Effector memory CD8-positive, alpha-beta T cell (primary cell): ENCODE measurements at regions not wholly inside any gene's neighbourhood (a gene's known extent, or its start where the extent isn't known, plus 50 kb on each side); places are given as distances from the start of the nearest gene placed in this dataset.

Source experiments
- ATAC-seq: fragments of 150-1000 bp; cut with Tn5 transposase; replicated peaks from 2 replicates; pipeline ENCODE4 v1.10.0; 2021; ENCODE audit warnings: mild to moderate bottlenecking, moderate library complexity
- DNase-seq, 3 experiments: peaks; one replicate each; pipeline ENCODE4 v3.0.0; 2021
- H3K27ac Mint-ChIP-seq, 2 donors: one replicate each; pipeline ENCODE4 v1.8.0; 2022; ENCODE audit warnings: mild to moderate bottlenecking in 2 of 2, mixed read lengths in 2 of 2, moderate library complexity in 2 of 2
- H3K27me3 Mint-ChIP-seq, 2 donors: one replicate each; pipeline ENCODE4 v1.8.0; 2022; ENCODE audit warnings: mixed read lengths in 2 of 2
- H3K36me3 Mint-ChIP-seq: one replicate; pipeline ENCODE4 v1.8.0; 2022; ENCODE audit warnings: mild to moderate bottlenecking, moderate library complexity, mixed read lengths; ENCODE audit not compliant: insufficient read depth
- H3K4me1 Mint-ChIP-seq, 2 donors: one replicate each; pipeline ENCODE4 v1.8.0; 2022; ENCODE audit warnings: low read depth in 2 of 2, mixed read lengths in 2 of 2
- H3K4me3 Mint-ChIP-seq, 2 donors: one replicate each; pipeline ENCODE4 v1.8.0; 2022; ENCODE audit warnings: mild to moderate bottlenecking in 2 of 2, mixed read lengths in 2 of 2, moderate library complexity in 2 of 2
- H3K9me3 Mint-ChIP-seq, 2 donors: one replicate each; pipeline ENCODE4 v1.8.0; 2022; ENCODE audit warnings: mixed read lengths in 2 of 2

DNA sequence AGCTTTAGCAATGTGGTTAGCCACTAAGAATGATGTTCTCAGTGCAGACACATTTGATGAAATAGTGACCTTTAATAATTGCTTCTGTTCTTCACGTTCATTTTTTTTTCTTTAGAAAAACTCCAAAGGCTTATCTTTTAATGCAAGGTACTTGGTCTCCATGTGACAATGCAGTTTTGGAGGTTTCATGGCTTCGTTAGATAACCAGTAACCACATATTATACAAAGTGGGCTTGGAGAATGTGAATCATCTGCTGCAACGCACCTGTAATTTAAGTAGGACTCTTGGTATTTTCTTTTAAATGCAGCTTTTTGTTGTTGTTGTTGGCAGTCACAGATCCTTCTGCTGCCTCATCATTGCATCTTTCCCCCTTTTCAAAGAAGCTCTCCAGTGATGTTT, 1606.3 kb downstream of the SUCLG1 start:
- H3K9me3 Mint-ChIP-seq, result peaks cover 7 to 10% of the 10 kb centered on the region in 2 donors
- H3K27ac Mint-ChIP-seq, result no peak overlapping the region

DNA sequence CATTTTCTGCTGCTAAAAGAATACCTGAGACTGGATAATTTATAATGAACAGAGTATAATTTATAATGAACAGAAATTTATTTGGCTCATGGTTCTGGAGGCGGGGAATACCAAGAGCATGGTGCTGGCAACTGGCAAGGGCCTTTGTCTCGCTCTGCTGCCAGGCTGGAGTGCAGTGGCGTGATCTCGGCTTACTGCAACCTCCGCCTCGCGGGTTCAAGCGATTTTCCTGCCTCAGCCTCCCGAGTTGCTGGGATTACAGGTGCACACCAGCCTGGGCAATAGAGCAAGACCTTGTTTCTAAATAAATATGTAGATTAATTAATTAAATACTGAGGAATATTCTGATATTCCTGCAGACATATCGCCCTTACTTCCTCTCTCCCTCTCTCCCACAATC, 1610.8 kb downstream of the SUCLG1 start:
- Mint-ChIP-seq H3K4me3 (no peak overlapping the region), H3K9me3 (peaks cover 8 to 10% of the 10 kb centered on the region in 2 donors), H3K27ac (no peak overlapping the region), H3K4me1 (no peaks in the 10 kb centered on the region), H3K36me3 (no peaks in the 10 kb centered on the region), H3K27me3 (no peaks in the 10 kb centered on the region)
- DNase-seq, result no peak
- ATAC-seq, result no peak

More for the DNA sequence above, 1606.3 kb downstream of the SUCLG1 start:
- Mint-ChIP-seq H3K4me1 (no peaks in the 10 kb centered on the region), H3K4me3 (no peak overlapping the region), H3K27me3 (no peaks in the 10 kb centered on the region), H3K36me3 (no peaks in the 10 kb centered on the region)
- ATAC-seq, result no peak
- no peak for DNase-seq

DNA sequence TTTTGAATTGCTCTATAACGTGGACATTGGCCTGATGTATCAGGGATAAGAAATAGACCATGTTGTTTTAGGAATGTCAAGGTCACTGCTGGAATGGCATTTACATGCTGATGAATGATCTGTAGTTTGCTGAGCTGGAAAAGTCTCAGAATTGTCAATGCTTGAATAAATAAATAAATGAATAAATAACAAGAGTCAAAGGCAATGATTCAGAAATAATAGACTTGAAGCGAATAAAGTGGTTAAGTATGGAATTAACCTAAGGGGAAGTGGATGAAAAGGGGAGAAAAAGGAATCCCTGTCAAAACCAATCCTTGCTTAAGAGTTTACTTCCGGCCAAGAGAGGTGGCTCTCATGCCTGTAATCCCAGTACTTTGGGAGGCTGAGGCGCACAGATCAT, 1620.0 kb downstream of the SUCLG1 start:
- Mint-ChIP-seq H3K27me3 (no peaks in the 10 kb centered on the region), H3K27ac (no peak overlapping the region), H3K36me3 (no peaks in the 10 kb centered on the region), H3K4me1 (no peaks in the 10 kb centered on the region), H3K4me3 (no peak overlapping the region), H3K9me3 (peaks cover 0 to 6% of the 10 kb centered on the region in 2 donors)
- DNase-seq (no peak), ATAC-seq (no peak)

DNA sequence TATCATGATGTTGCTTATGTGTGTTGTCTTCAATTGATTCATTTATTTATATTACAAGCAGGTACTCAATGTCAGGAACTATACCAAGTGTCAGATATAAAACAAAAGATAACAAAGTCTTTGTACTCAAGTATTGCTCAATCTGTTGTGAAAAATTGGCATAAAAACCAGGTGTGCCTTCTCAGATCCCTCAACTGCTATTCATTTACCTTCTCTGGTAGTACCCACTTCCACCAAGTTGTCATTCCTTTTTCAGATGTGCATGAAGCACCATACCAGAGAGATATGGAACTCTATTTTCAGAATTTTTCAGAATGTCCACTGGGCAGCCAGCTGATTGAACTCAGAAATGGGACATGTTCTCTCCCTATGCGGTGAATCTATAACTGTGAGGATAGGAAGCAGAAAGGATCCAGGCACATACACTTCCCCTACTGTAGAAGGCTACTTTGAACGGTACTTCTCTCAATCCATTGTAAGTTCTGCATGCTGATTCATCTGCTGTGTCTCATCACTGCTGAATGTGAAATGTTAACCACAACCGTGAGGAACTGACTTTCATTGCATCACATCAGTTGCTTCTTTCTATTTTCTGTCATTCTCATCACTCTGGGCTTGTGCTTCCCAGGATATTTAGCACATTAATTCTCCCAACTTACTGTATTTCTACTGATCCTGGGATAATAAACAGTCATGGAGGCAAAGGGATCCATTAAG, 1621.3 kb downstream of the SUCLG1 start:
- no peaks in the 10 kb centered on the region for H3K27me3 Mint-ChIP-seq

DNA sequence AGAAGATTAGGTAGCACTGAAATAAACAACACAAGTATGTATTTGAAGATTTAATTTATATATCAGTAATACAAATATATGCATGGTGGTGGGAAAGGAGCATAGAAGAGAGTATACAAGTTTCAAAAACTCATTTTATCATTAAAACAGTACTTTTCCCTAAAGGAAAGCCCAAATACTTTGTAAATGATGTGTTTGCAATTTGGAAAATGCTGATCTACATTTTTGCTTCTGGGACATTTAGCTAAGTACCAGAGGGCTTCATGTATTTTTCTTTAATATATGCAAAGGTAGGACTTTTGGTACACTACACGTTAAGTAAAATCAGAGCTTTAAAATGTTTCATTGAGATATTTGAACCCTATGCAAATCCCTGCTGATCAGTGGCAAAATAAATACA, 1624.2 kb downstream of the SUCLG1 start:
- DNase-seq (no peak), ATAC-seq (no peak)
- no peak overlapping the region for H3K4me3 Mint-ChIP-seq
- no peaks in the 10 kb centered on the region for H3K27me3 Mint-ChIP-seq
- no peaks in the 10 kb centered on the region for H3K4me1 Mint-ChIP-seq
- peaks cover 0 to 4% of the 10 kb centered on the region in 2 donors for H3K9me3 Mint-ChIP-seq
- H3K27ac Mint-ChIP-seq, result no peak overlapping the region
- H3K36me3 Mint-ChIP-seq, result no peaks in the 10 kb centered on the region

More for the DNA sequence above, 1621.3 kb downstream of the SUCLG1 start:
- Mint-ChIP-seq H3K4me1 (no peaks in the 10 kb centered on the region), H3K4me3 (no peak overlapping the region), H3K36me3 (no peaks in the 10 kb centered on the region), H3K27ac (no peak overlapping the region), H3K9me3 (peaks cover 0 to 6% of the 10 kb centered on the region in 2 donors)
- ATAC-seq (no peak), DNase-seq (no peak)

DNA sequence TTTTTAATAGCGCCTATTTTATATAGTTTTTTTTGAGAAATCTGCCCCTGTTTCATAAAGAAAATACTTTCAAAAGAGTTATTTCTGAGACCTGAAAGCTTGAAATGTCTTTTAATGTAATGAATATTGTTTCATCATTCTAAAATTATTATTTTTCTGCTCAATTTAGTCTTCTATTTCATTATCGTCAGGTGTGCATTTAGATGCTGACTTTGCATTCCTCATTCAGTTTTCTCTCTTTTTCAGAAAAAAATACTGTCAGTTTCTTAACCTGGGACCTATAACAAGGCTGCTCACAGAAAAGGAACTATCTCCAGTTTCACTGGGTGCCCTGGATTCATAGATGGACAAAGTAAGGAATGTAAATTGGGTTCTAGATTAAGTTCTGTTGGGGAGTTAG, 1631.7 kb downstream of the SUCLG1 start:
- Mint-ChIP-seq H3K27me3 (no peaks in the 10 kb centered on the region), H3K9me3 (peaks cover 0 to 2% of the 10 kb centered on the region in 2 donors), H3K27ac (no peak overlapping the region), H3K4me3 (no peak overlapping the region), H3K36me3 (no peaks in the 10 kb centered on the region), H3K4me1 (no peaks in the 10 kb centered on the region)
- ATAC-seq (no peak), DNase-seq (no peak)

DNA sequence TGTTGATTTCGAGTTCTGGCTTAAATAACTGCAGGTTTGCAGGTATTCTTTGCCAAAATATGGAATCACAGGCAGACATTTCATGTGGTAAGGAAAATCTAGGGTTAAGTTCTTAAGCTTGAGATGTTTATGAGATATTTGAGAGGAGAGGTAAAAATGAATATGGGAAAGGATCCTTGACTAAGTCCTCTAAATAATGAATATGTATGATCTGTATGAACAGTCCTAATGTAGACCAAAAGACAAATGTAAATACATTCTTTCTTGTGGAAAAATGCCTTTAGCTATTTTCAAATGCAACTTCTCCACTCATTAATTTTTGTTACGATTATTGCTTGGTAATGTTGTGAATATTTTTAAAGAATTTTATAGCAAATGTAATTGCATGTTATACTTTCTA, 1632.6 kb downstream of the SUCLG1 start:
- no peak overlapping the region for H3K27ac Mint-ChIP-seq
- ATAC-seq (no peak), DNase-seq (no peak)
- H3K36me3 Mint-ChIP-seq, result no peaks in the 10 kb centered on the region
- H3K4me3 Mint-ChIP-seq, result no peak overlapping the region
- H3K9me3 Mint-ChIP-seq, result peaks cover 0 to 4% of the 10 kb centered on the region in 2 donors
- H3K4me1 Mint-ChIP-seq, result no peaks in the 10 kb centered on the region
- no peaks in the 10 kb centered on the region for H3K27me3 Mint-ChIP-seq

DNA sequence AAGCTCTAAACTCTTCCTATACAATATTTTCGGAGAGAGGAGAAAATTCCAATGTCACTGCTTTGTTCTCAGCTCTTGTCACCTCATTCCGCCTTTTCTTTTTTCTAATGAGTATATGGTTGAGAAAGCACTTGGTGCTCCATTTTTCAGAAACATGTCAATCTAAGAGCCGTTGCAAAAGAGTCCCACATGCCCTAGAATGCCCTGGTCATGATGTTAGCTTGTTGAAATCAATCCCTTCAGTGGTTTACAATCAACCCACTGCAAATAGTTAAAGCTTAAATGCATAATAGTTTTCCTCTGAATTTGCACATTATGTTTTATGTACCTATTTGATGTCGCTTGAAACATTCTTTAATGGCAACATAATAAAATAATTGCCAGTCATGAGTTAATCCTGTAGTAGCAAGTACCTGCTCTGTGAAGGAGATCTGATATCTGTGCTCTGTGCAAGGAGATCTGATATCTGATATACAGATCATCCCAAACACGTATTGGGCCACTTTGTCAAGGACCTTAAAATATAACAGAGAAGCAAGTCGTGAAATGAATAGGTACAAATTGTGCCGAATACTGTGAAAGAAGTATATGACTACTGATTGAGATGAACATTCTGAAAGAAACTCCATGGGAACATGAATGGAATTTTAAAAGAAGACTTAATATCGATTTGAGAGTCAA, 1633.5 kb downstream of the SUCLG1 start:
- no peak for ATAC-seq

DNA sequence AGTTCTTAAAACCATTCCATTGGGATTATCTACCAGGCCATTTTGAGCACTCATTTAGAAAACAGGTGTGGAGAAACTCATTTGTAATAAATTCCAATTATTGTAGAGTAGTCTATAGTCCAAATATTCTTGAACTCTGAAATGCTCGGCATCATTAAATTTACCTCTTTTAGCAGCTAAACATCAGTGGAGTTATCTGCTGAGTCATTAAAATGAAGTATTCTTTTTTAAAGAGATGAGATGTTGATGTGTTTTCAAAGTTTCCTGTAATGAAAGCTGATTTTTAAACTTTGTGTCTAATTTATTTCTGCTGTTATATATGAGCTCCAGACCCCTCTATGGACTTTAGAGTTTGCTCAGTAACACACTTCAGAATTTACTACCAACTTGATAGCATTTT, 1635.2 kb downstream of the SUCLG1 start:
- no peaks in the 10 kb centered on the region for H3K4me1 Mint-ChIP-seq
- no peaks in the 10 kb centered on the region for H3K36me3 Mint-ChIP-seq
- no peaks in the 10 kb centered on the region for H3K27me3 Mint-ChIP-seq
- no peak for DNase-seq
- peaks cover 0 to 8% of the 10 kb centered on the region in 2 donors for H3K9me3 Mint-ChIP-seq
- no peak overlapping the region for H3K4me3 Mint-ChIP-seq
- no peak for ATAC-seq
- H3K27ac Mint-ChIP-seq, result no peak overlapping the region

More for the DNA sequence above, 1633.5 kb downstream of the SUCLG1 start:
- Mint-ChIP-seq H3K27ac (no peak overlapping the region), H3K36me3 (no peaks in the 10 kb centered on the region), H3K4me1 (no peaks in the 10 kb centered on the region), H3K4me3 (no peak overlapping the region), H3K9me3 (peaks cover 0 to 4% of the 10 kb centered on the region in 2 donors), H3K27me3 (no peaks in the 10 kb centered on the region)
- no peak for DNase-seq

DNA sequence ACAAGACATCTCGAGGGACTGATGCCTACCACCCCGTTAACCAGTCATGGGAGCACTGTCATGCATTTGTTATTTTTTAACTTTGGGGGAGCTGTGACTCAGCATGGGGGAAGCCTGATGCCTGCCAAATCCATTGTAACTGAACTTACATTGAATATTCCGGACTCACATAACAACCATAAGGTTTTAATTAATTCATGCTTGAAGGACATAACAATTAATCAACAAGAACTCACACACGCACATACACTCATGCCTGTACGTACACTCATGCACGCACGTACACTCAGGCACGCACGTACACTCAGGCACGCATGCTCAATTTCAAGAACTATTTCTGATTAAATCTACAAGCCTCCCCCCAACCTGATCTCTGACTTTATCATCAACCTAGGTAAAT, 1639.1 kb downstream of the SUCLG1 start:
- Mint-ChIP-seq H3K27me3 (no peaks in the 10 kb centered on the region), H3K27ac (no peak overlapping the region), H3K9me3 (peaks cover 0 to 6% of the 10 kb centered on the region in 2 donors), H3K36me3 (no peaks in the 10 kb centered on the region), H3K4me1 (no peaks in the 10 kb centered on the region), H3K4me3 (no peak overlapping the region)
- no peak for DNase-seq
- no peak for ATAC-seq

DNA sequence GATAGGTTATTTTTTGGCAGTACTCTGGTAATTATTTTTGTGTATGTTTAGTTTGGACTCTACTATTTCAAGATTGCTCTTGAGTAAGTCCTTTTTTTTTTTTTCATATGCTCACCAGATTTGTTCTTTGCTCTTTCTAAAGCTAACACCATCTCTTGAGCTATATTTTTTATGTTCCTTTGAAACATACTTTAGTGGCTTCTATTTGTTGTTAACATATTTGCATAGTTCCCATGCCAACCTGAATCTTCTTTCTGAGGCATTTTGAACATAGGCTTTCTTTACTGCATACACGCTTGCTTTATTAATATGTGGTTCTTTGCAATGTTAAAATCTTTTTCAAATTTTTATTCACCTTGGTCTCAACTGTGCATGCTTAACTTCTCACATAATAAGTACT, 1644.9 kb downstream of the SUCLG1 start:
- H3K4me3 Mint-ChIP-seq, result no peak overlapping the region
- no peaks in the 10 kb centered on the region for H3K36me3 Mint-ChIP-seq
- H3K27me3 Mint-ChIP-seq, result no peaks in the 10 kb centered on the region
- no peak overlapping the region for H3K27ac Mint-ChIP-seq
- DNase-seq (no peak), ATAC-seq (no peak)
- peaks cover 0 to 3% of the 10 kb centered on the region in 2 donors for H3K9me3 Mint-ChIP-seq
- H3K4me1 Mint-ChIP-seq, result no peaks in the 10 kb centered on the region

DNA sequence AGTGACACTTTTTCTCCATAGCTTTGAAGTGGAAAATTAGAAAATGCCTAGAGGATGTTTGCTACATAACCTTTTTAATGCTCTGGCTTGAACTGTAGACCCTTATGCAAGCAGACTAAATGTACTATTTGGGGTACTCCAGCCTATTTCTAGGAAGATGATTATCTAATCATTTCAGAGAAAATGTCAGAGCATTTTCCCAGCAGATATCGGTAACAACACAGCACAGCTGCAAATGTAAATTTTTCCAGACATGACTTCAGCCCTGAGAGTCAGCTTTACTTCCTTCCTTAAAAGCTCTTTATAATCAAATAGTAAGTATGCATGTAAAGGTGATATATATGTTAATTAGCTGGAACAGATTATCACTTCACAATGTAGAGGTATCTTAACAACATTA, 1647.1 kb downstream of the SUCLG1 start:
- Mint-ChIP-seq H3K9me3 (peaks cover 0 to 5% of the 10 kb centered on the region in 2 donors), H3K4me1 (no peaks in the 10 kb centered on the region), H3K4me3 (no peak overlapping the region), H3K27ac (no peak overlapping the region), H3K27me3 (no peaks in the 10 kb centered on the region), H3K36me3 (no peaks in the 10 kb centered on the region)
- ATAC-seq, result no peak
- DNase-seq, result no peak

DNA sequence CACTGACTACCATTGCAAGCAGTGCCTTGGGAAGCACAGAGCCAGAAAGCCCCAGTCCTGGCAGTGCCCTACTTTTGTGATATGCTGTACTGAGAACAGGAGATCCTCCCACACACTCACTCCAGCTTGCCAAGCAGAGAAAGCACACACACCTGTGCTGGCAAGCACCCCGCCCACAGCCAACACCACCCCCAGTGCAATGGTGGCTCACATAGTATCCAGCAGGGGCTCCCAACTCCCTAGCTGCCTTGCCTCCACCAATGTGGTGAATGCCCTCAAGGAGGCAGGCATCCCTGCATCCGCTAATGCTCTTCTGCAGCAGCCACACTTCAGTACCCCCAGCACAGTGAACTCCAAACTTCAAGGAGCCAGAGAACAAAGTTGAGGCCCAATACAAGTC, 1655.8 kb downstream of the SUCLG1 start:
- no peaks in the 10 kb centered on the region for H3K4me1 Mint-ChIP-seq
- DNase-seq (no peak), ATAC-seq (no peak)
- no peaks in the 10 kb centered on the region for H3K36me3 Mint-ChIP-seq
- H3K27me3 Mint-ChIP-seq, result no peaks in the 10 kb centered on the region
- H3K9me3 Mint-ChIP-seq, result peaks cover 15 to 26% of the 10 kb centered on the region in 2 donors
- H3K27ac Mint-ChIP-seq, result no peak overlapping the region
- no peak overlapping the region for H3K4me3 Mint-ChIP-seq

DNA sequence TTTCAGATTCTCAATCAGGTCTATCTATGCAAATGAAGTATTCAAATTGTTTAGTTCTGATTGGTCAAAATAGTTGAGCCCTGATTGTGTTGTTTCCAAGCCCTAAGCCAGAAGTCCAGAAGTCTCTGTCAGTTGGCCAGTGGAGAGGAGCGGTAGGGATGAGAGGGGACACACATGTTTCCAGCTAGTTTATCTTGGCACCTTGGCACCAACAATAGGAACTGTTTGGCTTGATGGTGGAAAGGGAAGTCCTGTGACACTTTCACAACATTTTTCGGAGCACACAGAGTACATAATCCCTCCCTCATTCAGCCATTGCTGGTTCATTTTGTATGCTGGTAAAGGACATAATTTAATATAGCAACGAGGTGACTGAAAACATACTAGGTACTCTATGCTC, 1661.6 kb downstream of the SUCLG1 start:
- H3K4me1 Mint-ChIP-seq, result no peaks in the 10 kb centered on the region
- no peak overlapping the region for H3K4me3 Mint-ChIP-seq
- no peak overlapping the region for H3K27ac Mint-ChIP-seq
- DNase-seq (no peak), ATAC-seq (no peak)
- H3K27me3 Mint-ChIP-seq, result no peaks in the 10 kb centered on the region
- no peaks in the 10 kb centered on the region for H3K36me3 Mint-ChIP-seq
- H3K9me3 Mint-ChIP-seq, result peaks cover 0 to 4% of the 10 kb centered on the region in 2 donors
